ENCODE measurements at regions not wholly inside any gene's neighbourhood (a gene's known extent, or its start where the extent isn't known, plus 50 kb on each side); places are given as distances from the start of the nearest gene placed in this dataset.

GRCh38 chr21:23686737-23687523 lies 1920.4 kb downstream of the MRPL39 start:
- Histone ChIP-seq H3K9me3 (ENCODE audit: insufficient read depth, low read depth, low read length) (no peaks in the 10 kb centered on the region), H3K79me2 (ENCODE audit: insufficient read depth, low read length) (no peaks in the 10 kb centered on the region), H3K36me3 (ENCODE audit: insufficient read depth, low read length) (no peaks in the 10 kb centered on the region), H3K4me3 (ENCODE audit: low read length, poor library complexity, severe bottlenecking) (no peak overlapping the region), H3K9me2 (replicated peaks; ENCODE audit: low read depth, low read length) (no peaks in the 10 kb centered on the region), H2AFZ (ENCODE audit: low read length) (no peak overlapping the region), H3K27me3 (ENCODE audit: insufficient read depth, low read length, poor library complexity, severe bottlenecking) (no peaks in the 10 kb centered on the region), H3K4me1 (ENCODE audit: insufficient read depth, low read length, poor library complexity, severe bottlenecking) (no peaks in the 10 kb centered on the region), H3K4me2 (ENCODE audit: low read depth, low read length, poor library complexity, severe bottlenecking) (no peak overlapping the region), H3F3A (ENCODE audit: low read depth) (no peaks in the 10 kb centered on the region), H4K20me1 (ENCODE audit: insufficient read depth, low read length, poor library complexity, severe bottlenecking) (no peaks in the 10 kb centered on the region), H3K9ac (ENCODE audit: low read depth, low read length, poor library complexity, severe bottlenecking) (no peak overlapping the region)
- TF ChIP-seq CTCF (conservative IDR thresholded peaks at IDR 0.05; ENCODE audit: low read length) (no peak), EZH2phosphoT487 (IDR thresholded peaks at IDR 0.05; ENCODE audit: borderline replicate concordance) (no peak)

DNA sequence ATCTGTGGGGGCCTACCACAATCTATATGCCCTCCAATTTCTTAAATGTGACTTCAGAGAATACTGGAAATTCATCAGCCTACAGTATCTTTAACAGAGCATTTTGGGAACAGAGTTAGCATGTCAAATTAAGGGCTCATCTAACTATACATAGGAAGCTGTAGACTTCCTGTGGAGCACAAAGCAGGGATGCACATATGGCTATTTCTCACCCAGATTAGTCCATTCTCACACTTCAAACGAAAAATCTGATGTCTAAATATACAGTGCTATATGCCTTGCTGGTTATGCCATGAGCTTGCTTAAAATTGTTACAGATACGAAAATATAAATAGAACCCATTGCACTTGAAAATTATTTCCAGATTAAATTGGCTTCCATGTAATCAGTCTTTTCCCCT lies 1922.8 kb downstream of the MRPL39 start:
- H3K36me3 ChIP-seq (ENCODE audit: insufficient read depth, low read length): no peaks in the 10 kb centered on the region
- H3K27me3 ChIP-seq (ENCODE audit: insufficient read depth, low read length, poor library complexity, severe bottlenecking): no peaks in the 10 kb centered on the region
- TF ChIP-seq EZH2phosphoT487 (IDR thresholded peaks at IDR 0.05; ENCODE audit: borderline replicate concordance) (no peak), CTCF (conservative IDR thresholded peaks at IDR 0.05; ENCODE audit: low read length) (no peak)
- H3K9me3 ChIP-seq (ENCODE audit: insufficient read depth, low read depth, low read length): no peaks in the 10 kb centered on the region
- H3F3A ChIP-seq (ENCODE audit: low read depth): no peaks in the 10 kb centered on the region
- H2AFZ ChIP-seq (ENCODE audit: low read length): no peak overlapping the region
- no peak overlapping the region for H3K9ac ChIP-seq (ENCODE audit: low read depth, low read length, poor library complexity, severe bottlenecking)
- H3K9me2 ChIP-seq (replicated peaks; ENCODE audit: low read depth, low read length): no peaks in the 10 kb centered on the region
- H3K79me2 ChIP-seq (ENCODE audit: insufficient read depth, low read length): no peaks in the 10 kb centered on the region
- H3K4me1 ChIP-seq (ENCODE audit: insufficient read depth, low read length, poor library complexity, severe bottlenecking): no peaks in the 10 kb centered on the region
- no peak overlapping the region for H3K4me2 ChIP-seq (ENCODE audit: low read depth, low read length, poor library complexity, severe bottlenecking)
- no peaks in the 10 kb centered on the region for H4K20me1 ChIP-seq (ENCODE audit: insufficient read depth, low read length, poor library complexity, severe bottlenecking)
- H3K4me3 ChIP-seq (ENCODE audit: low read length, poor library complexity, severe bottlenecking): no peak overlapping the region

- Histone ChIP-seq H4K20me1 (ENCODE audit: insufficient read depth, low read length, poor library complexity, severe bottlenecking) (no peaks in the 10 kb centered on the region), H3K9me3 (ENCODE audit: insufficient read depth, low read depth, low read length) (no peaks in the 10 kb centered on the region), H3K9me2 (replicated peaks; ENCODE audit: low read depth, low read length) (no peaks in the 10 kb centered on the region), H3K4me2 (ENCODE audit: low read depth, low read length, poor library complexity, severe bottlenecking) (no peak overlapping the region), H3K4me3 (ENCODE audit: low read length, poor library complexity, severe bottlenecking) (no peak overlapping the region), H3K4me1 (ENCODE audit: insufficient read depth, low read length, poor library complexity, severe bottlenecking) (no peaks in the 10 kb centered on the region), H3K36me3 (ENCODE audit: insufficient read depth, low read length) (no peaks in the 10 kb centered on the region), H2AFZ (ENCODE audit: low read length) (no peak overlapping the region), H3F3A (ENCODE audit: low read depth) (no peaks in the 10 kb centered on the region), H3K79me2 (ENCODE audit: insufficient read depth, low read length) (no peaks in the 10 kb centered on the region), H3K9ac (ENCODE audit: low read depth, low read length, poor library complexity, severe bottlenecking) (no peak overlapping the region), H3K27me3 (ENCODE audit: insufficient read depth, low read length, poor library complexity, severe bottlenecking) (no peaks in the 10 kb centered on the region)
- TF ChIP-seq EZH2phosphoT487 (IDR thresholded peaks at IDR 0.05; ENCODE audit: borderline replicate concordance): no peak
- TF ChIP-seq CTCF (conservative IDR thresholded peaks at IDR 0.05; ENCODE audit: low read length): no peak
Measured at GRCh38 chr21:23664193-23664694, 1943.0 kb downstream of the MRPL39 start.

Data from Loucy (cell line).